AG04449 (cell line): ENCODE measurements at regions not wholly inside any gene's neighbourhood (a gene's known extent, or its start where the extent isn't known, plus 50 kb on each side); places are given as distances from the start of the nearest gene placed in this dataset.

Source experiments
- CTCF ChIA-PET: fragments of 350-600 bp; formaldehyde crosslinking; extraction: SDS; loops from one replicate; lab custom pipeline; 2021; ENCODE audit warnings: antibody characterized with exemption; lab: Yijun Ruan, JAX
- POLR2A ChIA-PET: fragments of 400-600, 350-600 bp; formaldehyde crosslinking; extraction: SDS; loops from one replicate; lab custom pipeline; 2020; ENCODE audit warnings: antibody characterized with exemption, inconsistent platforms; lab: Yijun Ruan, JAX
- DNase-seq: peaks from one replicate; pipeline ENCODE4 v3.0.0-alpha.2; 2010; ENCODE audit warnings: low read depth, low spot score
- H3K4me3 ChIP-seq: 2 replicates; pipeline ENCODE4 v1.5.1; 2011; ENCODE audit warnings: low read depth, mild to moderate bottlenecking, control low read depth, low read length
- TF ChIP-seq, protein P1 (sequence below): IDR thresholded peaks from one replicate; pipeline ENCODE4 v1.5.1; 2011; ENCODE audit warnings: mild to moderate bottlenecking, moderate library complexity, low read length, control low read depth, inconsistent platforms; ENCODE audit not compliant: insufficient read depth; ENCODE audit errors: missing control alignments

DNA sequence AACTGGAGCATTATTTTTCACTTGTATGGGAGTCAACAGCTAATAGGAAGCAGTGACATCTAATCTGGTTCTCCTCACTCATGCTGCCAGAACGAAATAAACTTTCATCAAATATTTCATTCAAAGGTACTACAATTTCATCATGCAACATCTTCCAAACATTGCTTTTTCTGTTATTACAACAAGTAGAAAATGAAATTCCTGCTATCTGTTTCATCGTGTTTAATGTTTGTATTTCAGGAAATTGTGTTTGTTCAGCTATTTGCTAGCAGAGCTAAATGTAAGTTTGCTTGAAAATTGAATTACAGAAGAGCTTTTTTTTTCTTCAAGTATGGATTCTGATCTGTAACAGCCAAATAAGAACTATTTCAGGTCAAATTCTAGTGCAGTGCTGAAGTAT, 90.1 kb downstream of the SLITRK6 start:
- DNase-seq, result no peak
- ChIA-PET POLR2A (no interaction called here), CTCF (no interaction called here)
- TF ChIP-seq, protein P1, sequence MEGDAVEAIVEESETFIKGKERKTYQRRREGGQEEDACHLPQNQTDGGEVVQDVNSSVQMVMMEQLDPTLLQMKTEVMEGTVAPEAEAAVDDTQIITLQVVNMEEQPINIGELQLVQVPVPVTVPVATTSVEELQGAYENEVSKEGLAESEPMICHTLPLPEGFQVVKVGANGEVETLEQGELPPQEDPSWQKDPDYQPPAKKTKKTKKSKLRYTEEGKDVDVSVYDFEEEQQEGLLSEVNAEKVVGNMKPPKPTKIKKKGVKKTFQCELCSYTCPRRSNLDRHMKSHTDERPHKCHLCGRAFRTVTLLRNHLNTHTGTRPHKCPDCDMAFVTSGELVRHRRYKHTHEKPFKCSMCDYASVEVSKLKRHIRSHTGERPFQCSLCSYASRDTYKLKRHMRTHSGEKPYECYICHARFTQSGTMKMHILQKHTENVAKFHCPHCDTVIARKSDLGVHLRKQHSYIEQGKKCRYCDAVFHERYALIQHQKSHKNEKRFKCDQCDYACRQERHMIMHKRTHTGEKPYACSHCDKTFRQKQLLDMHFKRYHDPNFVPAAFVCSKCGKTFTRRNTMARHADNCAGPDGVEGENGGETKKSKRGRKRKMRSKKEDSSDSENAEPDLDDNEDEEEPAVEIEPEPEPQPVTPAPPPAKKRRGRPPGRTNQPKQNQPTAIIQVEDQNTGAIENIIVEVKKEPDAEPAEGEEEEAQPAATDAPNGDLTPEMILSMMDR, result no peak
- no peak overlapping the region for H3K4me3 ChIP-seq

DNA sequence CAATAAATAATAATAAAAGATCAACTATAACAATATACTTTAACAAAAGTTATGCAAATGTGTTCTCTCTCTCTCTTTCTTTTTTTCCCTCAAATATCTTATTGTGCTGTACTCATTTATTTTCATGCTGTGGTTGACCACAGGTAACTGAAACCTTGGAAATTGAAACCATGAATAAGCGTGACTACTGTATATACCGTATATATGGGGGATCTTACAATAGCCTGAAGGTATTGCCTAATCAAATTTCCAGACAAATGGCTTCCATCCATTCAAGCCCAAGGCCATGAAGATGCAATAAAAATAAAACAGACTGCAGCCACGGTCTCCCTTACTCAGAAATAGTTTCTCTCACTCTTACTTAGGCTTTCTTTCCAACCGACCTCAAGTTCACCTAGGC, 98.3 kb downstream of the SLITRK6 start:
- ChIA-PET POLR2A (no interaction called here), CTCF (no interaction called here)
- TF ChIP-seq, protein P1, result no peak
- no peak overlapping the region for H3K4me3 ChIP-seq
- no peak for DNase-seq

DNA sequence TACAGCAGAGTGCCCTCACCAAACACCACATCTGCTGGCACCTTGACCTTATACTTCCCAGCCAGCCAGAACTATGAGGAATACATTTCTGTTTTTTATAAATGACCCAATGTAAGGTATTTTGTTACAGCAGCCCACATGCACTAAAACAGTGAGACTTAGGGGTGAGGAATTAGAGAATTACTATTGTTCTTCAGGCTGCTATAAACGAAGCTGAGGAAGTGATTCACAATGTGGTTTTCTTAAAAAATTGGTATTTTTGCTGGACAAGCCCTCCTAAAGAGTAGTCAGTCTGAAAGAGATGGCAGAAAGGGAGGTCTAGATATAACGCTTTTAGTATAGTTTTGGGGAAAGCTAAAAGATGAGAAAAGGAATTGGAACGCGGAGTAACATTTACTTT, 101.0 kb downstream of the SLITRK6 start:
- TF ChIP-seq, protein P1, result no peak

DNA sequence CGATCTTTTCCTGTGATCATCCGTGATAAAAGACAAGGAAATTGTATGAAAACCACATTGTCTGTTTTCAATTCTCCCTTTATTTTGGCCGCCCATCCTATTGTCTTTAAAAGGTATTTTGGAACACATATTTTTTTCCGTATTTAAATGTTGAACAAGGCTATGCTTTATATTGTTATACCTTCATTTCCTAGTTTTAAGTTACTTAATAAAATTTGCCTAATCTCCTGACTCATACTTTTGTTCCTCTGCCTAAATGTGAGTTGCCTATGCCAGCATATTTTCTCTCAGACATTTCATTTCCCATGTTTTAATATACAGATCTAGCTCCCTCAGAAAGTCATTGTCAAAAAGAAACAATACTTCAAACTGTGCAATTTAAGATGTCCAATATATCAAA, 104.2 kb downstream of the SLITRK6 start:
- H3K4me3 ChIP-seq, result no peak overlapping the region
- no peak for DNase-seq
- TF ChIP-seq, protein P1, result no peak
- CTCF ChIA-PET, result no interaction called here
- POLR2A ChIA-PET, result no interaction called here

More for the DNA sequence above, 101.0 kb downstream of the SLITRK6 start:
- ChIA-PET POLR2A (no interaction called here), CTCF (no interaction called here)
- no peak overlapping the region for H3K4me3 ChIP-seq
- no peak for DNase-seq

DNA sequence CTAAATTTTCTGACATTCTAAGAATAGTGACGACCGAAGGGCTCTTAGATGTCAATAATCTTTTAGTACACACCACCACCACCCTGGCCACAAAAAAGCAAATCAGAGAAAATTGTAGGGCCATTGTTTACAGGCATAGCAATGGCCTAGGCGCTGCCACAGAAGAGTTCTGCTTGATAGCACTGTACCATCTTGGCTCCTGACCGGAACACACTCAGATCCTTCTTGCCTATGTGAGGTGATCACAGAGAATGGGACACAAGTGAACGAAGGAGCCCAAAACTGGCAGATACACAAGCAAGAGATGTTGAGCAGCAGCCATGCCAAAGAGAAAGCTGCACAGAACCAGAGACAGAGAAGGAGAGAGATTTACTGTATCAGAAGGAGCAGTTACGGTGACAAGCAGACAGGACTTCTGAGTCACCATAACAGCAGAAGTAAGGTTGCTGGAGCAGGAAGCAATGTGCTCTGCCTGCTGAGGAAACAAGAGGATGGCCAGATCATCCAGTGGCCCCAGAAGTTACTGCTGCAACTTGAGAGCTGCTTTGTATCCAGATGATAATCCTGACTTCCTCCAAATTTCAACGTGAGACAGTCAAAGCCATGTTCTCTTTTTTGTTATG, 105.2 kb downstream of the SLITRK6 start:
- DNase-seq, result no peak
- TF ChIP-seq, protein P1, result no peak
- no peak overlapping the region for H3K4me3 ChIP-seq
- ChIA-PET CTCF (no interaction called here), POLR2A (no interaction called here)

DNA sequence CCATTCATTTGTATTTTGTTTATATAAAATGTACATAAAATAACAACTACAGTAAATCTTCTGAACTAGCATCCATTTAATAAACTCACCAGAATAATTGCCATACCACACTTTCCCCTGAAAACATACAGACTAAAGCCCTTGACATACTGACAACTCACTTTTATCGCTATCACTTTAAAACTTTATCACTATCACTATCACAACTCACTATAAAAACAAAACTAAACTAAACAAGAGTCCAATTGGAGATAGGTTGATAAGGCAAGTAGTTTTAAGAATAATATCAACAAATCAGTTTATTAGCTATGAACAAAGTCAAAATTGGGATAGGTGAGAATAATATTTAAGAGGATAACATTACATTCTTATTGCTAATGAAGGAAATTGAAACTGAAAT, 108.9 kb downstream of the SLITRK6 start:
- ChIA-PET POLR2A (no interaction called here), CTCF (no interaction called here)
- DNase-seq, result no peak
- TF ChIP-seq, protein P1, result no peak
- no peak overlapping the region for H3K4me3 ChIP-seq
